Right renal cortex interstitium (tissue), 3 donors: ENCODE measurements at regions not wholly inside any gene's neighbourhood (a gene's known extent, or its start where the extent isn't known, plus 50 kb on each side); places are given as distances from the start of the nearest gene placed in this dataset.

Experiments
- DNase-seq, 3 donors: peaks; one replicate each; pipeline ENCODE4 v3.0.0-alpha.2; 2013; ENCODE audit warnings: low read depth in 3 of 3, low spot score in 2 of 3

DNA sequence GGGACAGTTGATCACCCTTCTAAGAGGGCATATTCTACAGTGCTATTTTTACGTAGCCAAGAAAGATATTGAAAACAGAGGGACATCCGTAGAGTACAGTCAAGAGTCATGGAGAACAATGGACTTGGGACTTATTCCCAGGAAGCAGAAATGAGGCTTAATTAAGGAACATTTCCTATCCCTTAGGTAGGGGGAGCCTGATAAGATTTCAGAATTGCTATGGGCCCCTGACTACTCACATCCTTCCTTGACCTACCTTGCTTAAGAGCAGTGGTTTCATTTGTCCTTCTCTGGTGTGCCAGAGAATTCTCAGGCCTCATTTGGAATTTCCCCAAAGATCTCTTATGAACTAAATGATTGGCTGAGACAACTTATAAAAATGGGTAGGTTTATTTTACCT lies 189.5 kb upstream of the DTNBP1 start:
- no peak for DNase-seq

DNA sequence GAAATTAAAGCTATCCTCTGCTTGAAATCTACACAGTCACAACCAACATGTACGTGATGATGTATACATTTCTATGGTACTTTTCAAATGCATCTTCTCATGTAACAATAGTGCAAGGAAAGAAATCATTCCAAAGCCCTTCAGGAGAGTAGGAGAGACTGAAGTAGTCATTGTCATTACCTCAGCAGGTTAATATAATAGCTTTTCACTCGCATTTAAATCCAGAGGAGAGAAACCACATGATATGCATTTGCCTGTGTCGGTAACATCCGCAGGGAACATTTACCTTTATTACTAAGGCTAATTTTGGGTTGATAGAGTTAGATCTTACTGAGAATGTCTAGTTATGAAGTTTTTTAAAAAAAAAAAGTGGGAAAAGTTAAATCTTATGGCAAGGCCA lies 186.6 kb upstream of the DTNBP1 start:
- DNase-seq, result no peak

DNA sequence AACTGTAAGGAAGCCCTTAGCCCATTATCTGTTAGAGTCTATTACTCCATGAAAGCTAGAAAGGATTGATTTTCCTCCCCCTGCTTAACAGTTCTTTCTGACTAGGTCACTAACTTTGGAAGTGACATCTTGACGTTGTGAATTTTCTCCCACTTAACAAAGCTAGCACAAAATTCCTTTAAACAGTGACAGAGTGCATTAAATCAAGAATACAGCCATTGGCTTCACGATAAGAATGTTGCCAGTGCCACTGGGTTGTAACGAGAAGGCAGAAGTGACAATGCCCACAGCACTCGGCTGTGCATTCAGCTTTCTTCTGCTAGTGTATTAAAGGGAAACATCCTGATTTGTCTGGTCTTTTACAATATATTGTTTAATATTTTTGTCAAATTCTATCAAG lies 182.7 kb upstream of the DTNBP1 start:
- peak; percentile 16 to 33 (median 17) for DNase-seq

DNA sequence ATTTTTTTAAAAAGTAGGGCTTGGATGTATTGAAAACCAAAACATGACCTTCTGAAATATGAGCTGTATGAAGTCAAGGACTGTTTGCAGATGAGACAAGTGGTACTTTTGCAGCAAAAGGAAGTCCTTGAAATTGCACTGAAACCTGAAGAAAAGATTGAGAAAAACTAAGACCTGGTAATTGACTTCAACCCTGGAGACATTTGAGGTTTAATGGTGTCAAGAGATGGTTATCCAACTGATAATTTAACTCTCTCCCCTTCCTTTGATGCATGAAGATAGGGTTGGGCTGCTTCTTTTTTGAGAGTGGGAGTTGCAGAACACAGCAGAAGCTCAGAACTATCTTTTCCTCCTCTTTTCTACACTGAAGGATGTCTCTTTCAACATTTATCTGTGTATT lies 180.9 kb upstream of the DTNBP1 start:
- no peak for DNase-seq

DNA sequence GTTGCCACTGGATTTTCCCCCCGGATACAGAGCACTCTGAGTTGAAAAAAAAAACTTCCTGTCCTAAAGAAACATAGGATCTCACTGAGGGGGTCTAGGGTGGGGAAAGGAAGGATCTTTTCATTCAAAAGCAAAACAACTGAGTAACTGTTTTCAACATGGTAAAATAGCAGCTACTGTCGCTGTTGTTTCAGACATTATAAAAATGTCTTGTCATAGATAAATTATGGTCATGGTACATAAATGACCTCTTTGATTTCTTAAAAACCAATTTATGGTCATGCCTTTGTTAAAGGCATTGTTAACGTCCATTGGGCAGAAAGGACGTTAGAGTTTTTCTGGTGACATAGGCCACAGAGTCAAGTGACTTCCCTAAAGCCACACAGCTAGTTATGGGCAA lies 180.4 kb upstream of the DTNBP1 start:
- DNase-seq, result no peak

DNA sequence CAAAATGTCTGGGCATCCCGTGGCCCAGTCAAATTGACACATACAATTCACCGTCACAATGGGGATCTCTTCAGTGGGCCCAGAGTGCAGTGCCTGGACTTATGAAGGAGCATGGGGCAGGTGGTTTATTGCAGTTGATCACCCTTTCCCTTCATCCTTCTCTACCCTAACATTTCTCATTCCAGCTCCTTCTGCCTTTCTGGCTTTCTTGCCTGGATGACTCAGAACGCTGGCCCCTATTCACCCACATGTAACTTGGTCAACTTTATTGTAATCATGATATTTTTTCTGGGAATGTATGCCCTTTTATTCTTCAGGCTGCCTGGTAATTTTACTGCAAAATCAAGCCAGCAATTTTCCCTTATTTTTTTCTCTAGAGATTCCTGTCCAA lies 179.9 kb upstream of the DTNBP1 start:
- DNase-seq, result no peak

DNA sequence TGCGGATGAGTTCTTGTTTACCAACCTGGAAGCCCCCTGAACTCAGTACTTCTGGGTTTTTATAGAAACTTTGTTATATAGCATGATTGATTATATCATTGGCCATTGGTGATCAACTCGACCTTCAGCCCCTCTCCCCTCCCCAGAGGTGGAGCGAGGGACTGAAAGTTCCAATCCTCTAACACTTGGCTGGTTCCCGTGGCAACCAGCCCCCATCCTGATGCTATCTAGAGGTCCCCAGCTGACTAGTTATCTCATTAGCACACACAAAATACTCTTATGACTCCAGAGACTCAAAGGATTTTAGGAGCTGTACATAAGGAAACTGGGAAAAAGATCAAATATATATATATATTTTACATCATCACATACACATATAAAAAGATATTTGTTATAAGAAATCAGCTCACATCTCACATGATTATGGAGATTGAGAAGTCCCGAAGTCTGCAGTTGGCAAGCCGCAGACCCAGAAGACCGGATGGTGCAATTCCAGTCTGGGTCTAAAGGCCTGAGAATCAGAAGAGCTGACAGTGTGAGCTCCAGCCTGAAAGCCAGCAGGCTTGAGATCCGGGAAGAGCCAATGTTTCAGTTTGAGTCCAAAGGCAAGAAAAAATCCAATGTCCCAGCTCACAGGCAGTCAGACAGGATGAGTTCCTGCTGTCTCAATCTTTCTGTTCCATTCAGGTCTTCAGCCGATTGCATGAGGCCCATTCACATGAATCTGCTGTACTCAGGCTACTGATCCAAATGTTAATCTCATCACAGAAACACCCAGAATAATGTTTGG lies 179.3 kb upstream of the DTNBP1 start:
- DNase-seq, result no peak

DNA sequence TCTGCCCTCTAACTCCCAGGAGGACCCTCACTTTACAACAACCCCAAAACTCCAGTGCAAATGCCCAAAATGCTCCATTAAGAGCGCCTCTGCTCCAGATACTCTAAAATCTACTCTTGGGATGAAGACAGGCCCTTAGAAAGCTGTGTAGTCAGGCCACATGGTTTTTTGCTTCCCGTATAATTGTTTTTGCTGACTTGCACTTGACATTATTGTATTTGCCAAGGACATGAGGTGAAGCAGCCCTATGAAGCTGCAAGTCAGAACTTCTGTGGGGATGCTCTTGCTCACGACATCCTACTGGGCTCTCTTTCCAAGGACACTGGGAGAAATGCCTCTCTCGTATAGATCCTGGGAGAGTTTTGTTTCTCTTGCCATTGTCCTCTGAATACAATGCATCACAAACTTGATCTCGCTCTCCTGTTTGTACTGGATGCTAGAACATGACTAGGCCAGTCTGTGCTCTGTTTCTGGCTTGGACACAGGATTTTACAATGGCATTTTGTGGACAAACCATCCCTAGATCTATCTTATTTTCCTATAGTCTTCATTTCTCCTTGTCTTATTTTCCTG lies 177.2 kb upstream of the DTNBP1 start:
- DNase-seq, result no peak

DNA sequence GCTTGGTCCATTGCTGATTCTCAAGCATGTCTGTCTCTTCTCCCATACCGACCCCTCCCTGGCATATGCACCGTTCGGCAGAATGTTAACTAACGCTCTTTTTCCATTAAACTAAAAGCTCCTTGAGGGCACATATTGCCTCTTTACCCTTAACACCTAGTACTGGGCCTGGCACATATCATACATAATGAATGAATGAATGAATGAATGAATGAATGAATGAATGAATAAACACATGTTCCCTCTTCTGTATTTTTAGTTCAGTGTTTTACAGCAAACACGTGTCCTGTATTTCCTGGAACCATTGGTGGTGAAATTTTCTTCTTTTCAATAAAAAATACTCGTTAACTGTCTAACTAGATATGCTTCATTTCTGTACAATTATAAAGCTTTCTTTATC lies 174.4 kb upstream of the DTNBP1 start:
- DNase-seq, result no peak

DNA sequence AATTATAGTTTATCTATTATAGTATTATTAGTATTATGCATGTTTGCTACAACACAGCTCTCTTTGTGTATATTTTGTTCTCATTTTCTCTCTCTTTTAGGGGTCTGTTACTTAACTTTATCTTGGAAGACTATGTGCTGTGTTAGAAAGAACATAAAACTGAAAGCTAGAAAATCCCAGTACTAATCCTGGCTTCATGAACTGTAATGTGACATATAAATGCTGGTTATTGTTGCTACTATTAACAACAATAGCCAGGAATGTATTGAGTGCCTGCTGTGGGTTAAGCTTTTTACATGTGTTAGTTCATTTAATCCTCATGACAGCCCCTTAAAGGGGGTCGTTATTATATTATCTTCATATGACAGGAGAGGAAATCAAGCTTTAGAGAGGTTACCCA lies 170.0 kb upstream of the DTNBP1 start:
- DNase-seq, result no peak

DNA sequence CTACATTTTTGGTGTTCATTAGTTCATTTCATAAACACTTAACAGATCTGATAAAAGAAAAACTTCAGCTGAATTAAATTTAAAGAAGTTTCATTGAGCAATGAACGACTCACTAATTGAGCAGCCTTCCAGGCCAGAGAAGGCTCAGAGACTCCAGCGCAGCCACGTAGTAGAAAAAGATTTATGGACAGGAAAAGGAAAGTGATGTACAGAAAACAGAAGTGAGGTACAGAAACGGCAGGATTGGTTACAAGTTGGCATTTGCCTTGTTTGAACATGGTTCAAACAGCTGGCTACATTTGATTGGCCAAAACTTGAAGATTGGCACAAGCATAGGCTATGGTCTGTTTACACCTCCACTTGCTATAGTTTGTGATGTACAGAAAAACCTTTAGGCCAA lies 166.3 kb upstream of the DTNBP1 start:
- DNase-seq, result no peak

DNA sequence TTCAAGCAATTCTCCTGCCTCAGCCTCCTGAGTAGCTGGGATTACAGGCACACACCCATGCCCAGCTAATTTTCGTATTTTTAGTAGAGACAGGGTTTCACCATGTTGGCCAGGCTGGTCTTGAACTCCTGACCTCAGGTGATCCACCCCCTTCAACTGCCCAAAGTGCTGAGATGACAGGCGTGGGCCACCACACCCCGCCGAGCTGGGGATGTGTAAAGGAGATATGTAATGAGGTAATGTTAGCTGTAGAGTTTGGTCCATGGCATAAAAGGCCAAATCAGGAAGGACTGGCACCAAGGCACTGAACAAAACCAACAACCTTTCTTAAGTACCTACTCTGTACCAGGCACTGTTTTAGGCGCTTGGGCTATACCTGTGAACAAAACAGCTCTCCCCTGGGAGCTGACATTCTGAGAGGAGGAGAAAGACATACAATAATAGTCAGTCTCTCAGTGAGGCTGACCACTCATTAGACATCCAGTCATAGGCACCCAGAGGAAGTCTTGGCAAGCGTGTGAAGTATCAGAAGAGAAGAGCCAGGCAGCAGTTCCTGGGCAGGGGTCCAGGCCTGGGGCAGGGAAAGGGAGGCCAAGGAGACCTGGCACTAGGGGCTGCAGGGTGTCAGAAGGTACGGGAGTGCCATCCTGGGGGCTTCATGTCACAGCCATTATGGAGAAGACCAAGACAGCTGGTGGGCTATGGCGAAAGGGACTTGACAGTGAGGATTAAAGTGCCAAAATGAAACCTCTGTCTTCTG lies 164.8 kb upstream of the DTNBP1 start:
- DNase-seq, result no peak

DNA sequence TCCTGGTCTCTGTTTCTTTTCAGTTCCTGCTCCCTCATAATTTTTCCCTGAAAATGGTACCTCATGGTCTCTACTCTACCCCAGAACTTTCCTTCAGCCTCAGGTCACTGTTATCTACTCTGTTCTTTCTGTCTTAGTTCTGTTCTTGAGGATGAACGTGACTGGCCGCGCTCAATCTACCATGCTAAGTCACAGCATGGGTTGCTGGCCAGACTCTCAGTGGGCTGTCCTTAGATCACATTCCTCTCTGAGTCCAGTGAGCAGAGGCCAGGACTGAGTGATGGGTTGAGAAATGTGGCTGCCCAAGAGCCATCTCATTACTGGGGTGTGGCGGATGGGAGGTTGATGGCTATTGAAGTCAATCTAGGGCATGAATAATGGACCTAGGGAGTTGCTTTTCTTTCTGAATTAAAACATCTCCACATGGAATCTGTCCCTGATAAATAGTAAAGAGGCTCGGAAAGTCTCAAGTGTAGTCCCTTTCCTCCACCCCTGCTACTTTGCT lies 164.0 kb upstream of the DTNBP1 start:
- DNase-seq, result no peak

DNA sequence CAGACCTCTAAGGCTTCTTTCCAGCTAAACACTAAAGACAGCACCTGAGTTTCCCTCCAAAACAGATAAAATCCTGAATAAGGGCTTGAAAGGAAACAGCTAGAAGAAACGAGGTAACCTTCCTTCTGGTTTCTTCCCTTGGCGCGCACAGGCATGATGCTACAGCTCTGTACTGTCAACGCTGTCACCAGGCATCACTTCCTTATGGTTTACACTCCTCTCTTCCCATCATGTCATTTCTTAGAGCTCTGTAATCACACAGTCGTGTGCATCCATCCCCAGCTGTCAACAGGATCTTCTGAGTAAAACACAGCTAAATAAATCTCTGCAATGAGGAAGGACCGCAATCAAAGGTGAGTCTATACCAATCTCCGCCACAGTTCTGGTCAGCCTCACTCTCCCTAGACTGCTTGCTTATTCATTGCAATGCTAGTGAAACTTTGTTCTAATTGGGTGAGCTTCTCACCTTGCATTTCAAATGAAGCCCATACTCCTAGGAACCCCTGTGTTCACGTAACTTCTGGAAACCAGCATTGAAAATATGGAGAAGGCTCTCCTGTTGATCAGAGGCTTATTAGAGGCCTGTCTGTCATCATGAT lies 162.6 kb upstream of the DTNBP1 start:
- DNase-seq, result no peak

DNA sequence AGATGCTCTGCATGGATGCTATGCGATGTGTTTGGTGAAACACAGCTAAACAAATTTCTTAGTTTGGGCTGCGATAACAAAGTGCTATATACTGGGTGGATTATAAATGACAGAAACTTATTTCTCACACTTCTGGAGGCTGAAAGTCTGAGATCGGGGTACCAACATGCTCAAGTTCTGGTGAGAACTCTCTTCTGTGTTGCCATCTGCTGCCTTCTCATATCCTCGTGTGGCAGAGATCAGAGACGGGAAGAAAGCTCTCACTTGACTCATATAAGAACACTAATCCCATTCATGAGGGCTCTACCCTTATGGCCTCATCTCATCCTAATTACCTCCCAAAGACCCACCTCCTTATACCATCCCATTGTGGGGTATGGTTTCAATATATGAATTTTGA lies 162.0 kb upstream of the DTNBP1 start:
- DNase-seq, result no peak

DNA sequence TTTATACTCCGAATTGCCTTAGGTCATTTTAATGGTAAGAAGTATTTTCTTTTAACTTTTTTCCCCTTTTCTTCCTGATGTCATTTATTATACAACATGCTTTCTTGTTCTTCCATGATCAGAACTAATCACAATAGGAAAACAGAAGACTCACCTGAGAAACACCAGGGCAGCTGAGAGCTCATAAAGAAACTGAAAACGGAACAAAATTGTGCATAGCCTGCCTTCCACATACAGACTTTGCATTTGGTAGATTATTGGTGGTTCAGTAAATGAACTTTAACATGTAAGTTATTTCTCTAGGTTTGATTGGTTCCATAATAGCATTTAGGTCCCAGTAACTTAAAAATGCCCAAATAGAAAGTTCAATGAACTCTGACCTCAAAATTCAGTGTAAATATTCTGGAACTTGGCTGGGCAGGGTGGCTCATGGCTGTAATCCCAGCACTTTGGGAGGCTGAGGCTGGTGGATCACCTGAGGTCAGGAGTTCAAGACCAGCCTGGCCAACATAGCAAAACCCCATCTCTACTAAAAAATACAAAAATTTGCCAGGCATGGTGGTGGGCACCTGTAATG lies 161.1 kb upstream of the DTNBP1 start:
- DNase-seq, result no peak

DNA sequence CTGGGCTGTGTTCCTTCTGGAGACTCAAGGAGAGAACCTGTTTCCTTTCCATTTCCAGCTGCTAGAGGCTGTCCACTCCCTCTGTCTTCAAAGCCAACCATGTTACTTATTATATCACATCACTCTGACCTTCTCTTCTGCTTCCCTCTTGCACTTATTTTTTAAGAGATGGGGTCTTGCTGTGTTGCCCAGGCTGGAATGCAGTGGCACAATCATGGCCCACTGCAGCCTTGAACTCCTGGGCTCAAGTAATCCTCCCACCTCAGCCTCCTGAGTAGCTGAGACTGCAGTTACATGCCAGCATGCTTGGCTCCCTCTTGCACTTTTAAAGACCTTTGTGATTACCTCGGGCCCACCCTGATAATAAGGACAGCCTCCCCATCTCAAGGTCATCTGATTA lies 160.0 kb upstream of the DTNBP1 start:
- DNase-seq, result no peak

DNA sequence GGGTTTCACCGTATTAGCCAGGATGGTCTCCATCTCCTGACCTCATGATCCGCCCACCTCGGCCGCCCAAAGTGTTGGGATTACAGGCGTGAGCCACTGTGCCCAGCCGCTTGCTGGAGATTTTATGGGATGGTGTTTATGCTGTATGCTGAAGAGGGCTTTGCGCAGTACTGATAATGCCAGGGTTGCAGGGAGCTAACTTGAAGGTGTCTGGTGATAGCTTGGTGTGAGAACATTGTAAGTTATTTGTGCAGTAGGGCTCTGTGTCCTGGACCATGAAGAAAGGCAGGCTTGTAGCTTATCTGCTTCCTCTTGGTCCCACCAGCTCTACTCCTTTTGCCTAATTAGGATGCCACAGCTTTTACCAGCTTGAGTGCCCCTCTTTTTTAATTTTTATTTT lies 157.0 kb upstream of the DTNBP1 start:
- no peak for DNase-seq

DNA sequence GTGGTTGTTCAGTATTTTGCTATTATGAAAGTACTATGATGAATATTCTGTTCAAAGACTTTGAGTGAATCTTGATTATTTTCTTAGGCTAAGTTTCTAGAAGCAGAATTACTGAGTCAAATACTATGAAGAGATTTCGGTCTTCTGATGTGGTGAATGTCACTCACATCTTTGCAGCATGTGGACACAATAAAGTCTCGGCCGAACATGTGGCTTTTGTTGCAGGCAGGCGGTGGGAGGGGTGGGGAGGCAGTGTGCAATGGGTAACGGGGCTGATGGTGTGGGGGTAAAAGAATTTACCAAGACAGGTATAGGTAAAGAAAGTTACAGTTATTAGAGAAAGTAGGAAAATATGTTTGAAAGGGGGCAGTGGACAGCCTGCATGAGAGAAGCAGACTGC lies 156.4 kb upstream of the DTNBP1 start:
- DNase-seq, result no peak

DNA sequence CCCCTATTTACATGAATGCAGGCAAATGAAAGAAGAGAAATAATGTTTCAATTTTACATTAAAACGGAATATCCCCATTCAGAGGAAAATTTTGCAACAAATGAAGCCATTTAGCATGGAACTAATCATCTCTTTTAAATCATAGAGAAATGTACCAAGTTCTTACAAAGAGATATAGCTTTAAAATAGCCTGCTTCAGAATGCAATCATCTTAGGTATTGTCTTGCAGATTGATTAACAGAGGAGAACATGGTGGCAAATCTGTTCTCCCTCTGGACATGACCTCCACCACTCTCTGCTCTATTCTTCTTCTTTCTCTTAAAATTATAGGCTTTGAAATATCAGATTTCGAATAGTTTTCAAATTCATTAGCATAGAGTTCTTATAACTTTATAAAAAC lies 155.7 kb upstream of the DTNBP1 start:
- no peak for DNase-seq

DNA sequence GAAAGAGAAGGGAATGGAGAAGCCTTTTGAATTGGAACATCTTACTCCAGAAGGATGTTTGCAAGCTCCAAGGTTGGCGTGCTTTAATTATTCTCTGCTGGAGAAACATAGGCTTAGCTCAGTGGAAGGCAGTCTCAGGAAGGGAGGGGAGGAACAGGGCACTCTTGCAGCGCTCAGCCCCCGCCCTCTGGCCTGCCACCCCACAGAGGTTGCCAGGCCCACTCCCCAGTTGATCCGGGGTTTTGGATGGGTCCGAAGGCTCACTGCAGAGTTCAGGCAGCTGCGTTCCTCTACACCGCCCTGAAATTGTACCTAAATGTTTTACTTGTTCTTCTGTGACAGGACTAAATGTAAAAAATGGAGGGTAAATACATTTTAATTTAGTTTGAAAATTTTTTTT lies 155.2 kb upstream of the DTNBP1 start:
- DNase-seq, result no peak
